Stimulated activated CD4-positive, alpha-beta T cell treated with anti-CD3 and anti-CD28 coated beads, Interleukin-4, amount 100 ng/mL, for 48 hours (primary cell): ENCODE measurements at regions not wholly inside any gene's neighbourhood (a gene's known extent, or its start where the extent isn't known, plus 50 kb on each side); places are given as distances from the start of the nearest gene placed in this dataset.

ENCODE experiments used
- DNase-seq, 2 donors: peaks; one replicate each; pipeline ENCODE4 v3.0.0-alpha.2; 2020; ENCODE audit warnings: low read depth in 2 of 2

- no peak for DNase-seq
These were observed 523.9 kb downstream of the CCDC85A start for GRCh38 chr2:56707650-56708049.

- DNase-seq = no peak
These were observed 525.4 kb downstream of the CCDC85A start for GRCh38 chr2:56709181-56709580.

- no peak for DNase-seq
These were observed 529.4 kb downstream of the CCDC85A start for GRCh38 chr2:56713161-56713676.

GRCh38 chr2:56713978-56714377 is 530.2 kb downstream of the CCDC85A start:
- no peak for DNase-seq

- DNase-seq = no peak
These were observed 530.6 kb downstream of the CCDC85A start for GRCh38 chr2:56714400-56714799.

GRCh38 chr2:56715683-56716082 is 531.9 kb downstream of the CCDC85A start:
- no peak for DNase-seq

- DNase-seq = no peak
These were observed 534.6 kb downstream of the CCDC85A start for GRCh38 chr2:56718413-56718812.

GRCh38 chr2:56729212-56729611 is 545.4 kb downstream of the CCDC85A start:
- DNase-seq = no peak

- DNase-seq = no peak
These were observed 549.2 kb downstream of the CCDC85A start for GRCh38 chr2:56732946-56733345.

- DNase-seq = no peak
These were observed 555.6 kb downstream of the CCDC85A start for GRCh38 chr2:56739413-56739812.

GRCh38 chr2:56741601-56742102 is 557.9 kb downstream of the CCDC85A start:
- no peak for DNase-seq

GRCh38 chr2:56743807-56744206 is 560.0 kb downstream of the CCDC85A start:
- DNase-seq = no peak

GRCh38 chr2:56749152-56749752 is 565.5 kb downstream of the CCDC85A start:
- DNase-seq = no peak

- no peak for DNase-seq
These were observed 569.4 kb downstream of the CCDC85A start for GRCh38 chr2:56753182-56753581.

GRCh38 chr2:56754066-56754615 is 570.4 kb downstream of the CCDC85A start:
- DNase-seq = no peak

GRCh38 chr2:56754627-56755026 is 570.8 kb downstream of the CCDC85A start:
- no peak for DNase-seq

GRCh38 chr2:56757884-56758545 is 574.2 kb downstream of the CCDC85A start:
- no peak for DNase-seq

- DNase-seq = no peak
These were observed 579.9 kb downstream of the CCDC85A start for GRCh38 chr2:56763683-56764082.

GRCh38 chr2:56768973-56769372 is 585.2 kb downstream of the CCDC85A start:
- DNase-seq = no peak

- DNase-seq = no peak
These were observed 586.7 kb downstream of the CCDC85A start for GRCh38 chr2:56770490-56770889.

GRCh38 chr2:56784046-56784445 is 600.3 kb downstream of the CCDC85A start:
- no peak for DNase-seq

GRCh38 chr2:56801214-56801613 is 617.4 kb downstream of the CCDC85A start:
- DNase-seq = no peak

GRCh38 chr2:56801770-56802169 is 618.0 kb downstream of the CCDC85A start:
- no peak for DNase-seq
